GM23338 (cell line): ENCODE measurements at regions not wholly inside any gene's neighbourhood (a gene's known extent, or its start where the extent isn't known, plus 50 kb on each side); places are given as distances from the start of the nearest gene placed in this dataset.

Experiments used
- ATAC-seq: fragments of 200-7000 bp; cut with Tn5 transposase; 3 replicates; pipeline ENCODE4 v1.9.1; 2020
- DNase-seq: peaks from one replicate; pipeline ENCODE4 v3.0.0-alpha.2; 2015; ENCODE audit warnings: low spot score
- H2AFZ ChIP-seq: fragments of 200-600 bp; sonication (generic); 2 replicates; pipeline ENCODE4 v1.8.0; 2016; ENCODE audit warnings: antibody characterized with exemption, mild to moderate bottlenecking, moderate library complexity
- H3F3A ChIP-seq: fragments of 200-600 bp; sonication (generic); replicated peaks from 2 replicates; pipeline ENCODE4 v1.8.0; 2017; ENCODE audit warnings: antibody characterized with exemption, mixed run types, low read depth
- H3K27ac ChIP-seq: fragments of 200-600 bp; sonication (generic); 2 replicates; pipeline ENCODE4 v1.6.1; 2016; ENCODE audit warnings: low read depth
- H3K27me3 ChIP-seq: fragments of 200-600 bp; sonication (generic); 2 replicates; pipeline ENCODE4 v1.8.0; 2016; ENCODE audit warnings: mild to moderate bottlenecking, mixed run types, moderate library complexity; ENCODE audit not compliant: insufficient read depth
- H3K36me3 ChIP-seq: fragments of 200-600 bp; sonication (generic); 2 replicates; pipeline ENCODE4 v1.8.0; 2016; ENCODE audit warnings: mild to moderate bottlenecking; ENCODE audit not compliant: insufficient read depth
- H3K4me1 ChIP-seq: fragments of 200-600 bp; sonication (generic); 2 replicates; pipeline ENCODE4 v1.8.0; 2016; ENCODE audit warnings: mild to moderate bottlenecking, moderate library complexity; ENCODE audit not compliant: insufficient read depth
- H3K4me2 ChIP-seq: fragments of 200-600 bp; sonication (generic); 2 replicates; pipeline ENCODE4 v1.7.1; 2017; ENCODE audit warnings: mixed run types
- H3K4me3 ChIP-seq: fragments of 200-600 bp; sonication (generic); 2 replicates; pipeline ENCODE4 v1.6.1; 2016; ENCODE audit warnings: mixed run types
- H3K79me2 ChIP-seq: fragments of 200-600 bp; sonication (generic); replicated peaks from 2 replicates; pipeline ENCODE4 v1.8.0; 2017; ENCODE audit warnings: mild to moderate bottlenecking; ENCODE audit not compliant: insufficient read depth
- H3K9me2 ChIP-seq: fragments of 200-600 bp; sonication (generic); 2 replicates; pipeline ENCODE4 v1.8.0; 2017; ENCODE audit not compliant: insufficient read depth
- H4K20me1 ChIP-seq: fragments of 200-600 bp; sonication (generic); replicated peaks from 2 replicates; pipeline ENCODE4 v1.8.0; 2017; ENCODE audit warnings: mild to moderate bottlenecking; ENCODE audit not compliant: insufficient read depth
- H3K27ac Mint-ChIP-seq: 2 replicates; pipeline ENCODE4 v1.8.0; 2020; ENCODE audit warnings: inconsistent platforms, mild to moderate bottlenecking, moderate library complexity, mixed read lengths
- H3K27me3 Mint-ChIP-seq: 3 replicates; pipeline ENCODE4 v1.8.0; 2022; ENCODE audit warnings: low read depth, mild to moderate bottlenecking, moderate library complexity, mixed read lengths, inconsistent platforms; ENCODE audit not compliant: insufficient read depth, poor library complexity
- H3K36me3 Mint-ChIP-seq: 3 replicates; pipeline ENCODE4 v1.8.0; 2021; ENCODE audit warnings: low read depth, mild to moderate bottlenecking, inconsistent platforms, moderate library complexity, mixed read lengths
- H3K4me1 Mint-ChIP-seq: 3 replicates; pipeline ENCODE4 v1.8.0; 2020; ENCODE audit warnings: mild to moderate bottlenecking, inconsistent platforms, mixed read lengths
- H3K4me3 Mint-ChIP-seq: 3 replicates; pipeline ENCODE4 v1.8.0; 2021; ENCODE audit warnings: moderate library complexity, mild to moderate bottlenecking, inconsistent platforms, mixed read lengths
- H3K9me3 Mint-ChIP-seq: 3 replicates; pipeline ENCODE4 v1.8.0; 2020; ENCODE audit warnings: moderate library complexity, mild to moderate bottlenecking, inconsistent platforms, mixed read lengths
- CREB1 ChIP-seq: fragments of 250-450 bp; sonication (Bioruptor Pico); IDR thresholded peaks from 2 replicates; pipeline ENCODE4 v1.5.0; 2020; ENCODE audit warnings: low read depth, mild to moderate bottlenecking, moderate library complexity
- CTCF ChIP-seq, 2 experiments: fragments of 200-600 bp in 1 of 2; sonication (generic) in 1 of 2; conservative IDR thresholded peaks; 2 replicates each; pipeline versions ENCODE4 v1.5.1 to v1.6.1; 2016 to 2017; ENCODE audit warnings: antibody characterized with exemption in 2 of 2, low read depth in 2 of 2, mild to moderate bottlenecking in 2 of 2, moderate library complexity in 1 of 2
- EZH2 ChIP-seq: fragments of 200-600 bp; sonication (generic); IDR thresholded peaks from one replicate; pipeline ENCODE4 v1.8.0; 2017; ENCODE audit warnings: antibody characterized with exemption, mild to moderate bottlenecking, low read depth; ENCODE audit not compliant: unreplicated experiment
- EZH2phosphoT487 ChIP-seq: fragments of 200-600 bp; sonication (generic); IDR thresholded peaks from one replicate; pipeline ENCODE4 v1.8.1; 2018; ENCODE audit warnings: antibody characterized with exemption; ENCODE audit not compliant: unreplicated experiment
- JUNB ChIP-seq: IDR thresholded peaks from one replicate; pipeline ENCODE4 v1.6.1; 2016; ENCODE audit warnings: antibody characterized with exemption; ENCODE audit not compliant: unreplicated experiment
- NANOG ChIP-seq: IDR thresholded peaks from 2 replicates; pipeline ENCODE4 v1.6.1; 2016; ENCODE audit warnings: antibody characterized with exemption, borderline replicate concordance
- POLR2AphosphoS5 ChIP-seq: IDR thresholded peaks from 2 replicates; pipeline ENCODE4 v1.6.1; 2016; ENCODE audit warnings: antibody characterized with exemption, low read depth
- ZNF114 ChIP-seq: fragments of 250-450 bp; sonication (Bioruptor Pico); IDR thresholded peaks from 2 replicates; pipeline ENCODE4 v1.5.0; 2020; ENCODE audit warnings: mild to moderate bottlenecking, moderate library complexity
- ZNF462 ChIP-seq: fragments of 250-450 bp; sonication (Bioruptor Pico); IDR thresholded peaks from 2 replicates; pipeline ENCODE4 v1.5.0; 2020; ENCODE audit warnings: mild to moderate bottlenecking, moderate library complexity

- no peaks in the 10 kb centered on the region for H3K27me3 ChIP-seq
- no peak for ATAC-seq
- no peak overlapping the region for H3K4me3 ChIP-seq
These were observed 510.1 kb downstream of the TMTC2 start for GRCh38 chr12:83196694-83197350.

GRCh38 chr12:83190631-83191390, 504.1 kb downstream of the TMTC2 start:
- Mint-ChIP-seq H3K9me3 (peaks cover 3% of the 10 kb centered on the region; the same call in 2 of the 3 replicates), H3K4me1 (peaks cover 4% of the 10 kb centered on the region), H3K36me3 (0 out of 3 replicates have a peak, but pooled peaks cover 4% of the 10 kb centered on the region), H3K27ac (no peak overlapping the region), H3K27me3 (no peaks in the 10 kb centered on the region), H3K4me3 (no peak overlapping the region)
- Histone ChIP-seq H2AFZ (0 out of 2 replicates have a peak overlapping the region, but pooled peaks have one; percentile 43), H3K79me2 (no peaks in the 10 kb centered on the region), H3K27ac (no peak overlapping the region), H3K4me1 (no peaks in the 10 kb centered on the region), H3F3A (no peaks in the 10 kb centered on the region), H3K4me2 (no peak overlapping the region), H3K36me3 (no peaks in the 10 kb centered on the region), H4K20me1 (no peaks in the 10 kb centered on the region), H3K27me3 (no peaks in the 10 kb centered on the region), H3K9me2 (no peaks in the 10 kb centered on the region), H3K4me3 (no peak overlapping the region)
- ATAC-seq (no peak), DNase-seq (no peak)
- no peak for TF ChIP-seq NANOG
- TF ChIP-seq ZNF462 (CRISPR knock-in tag) = no peak
- TF ChIP-seq ZNF114 (CRISPR knock-in tag) = no peak
- TF ChIP-seq EZH2 = no peak
- TF ChIP-seq JUNB = no peak
- TF ChIP-seq CREB1 (CRISPR knock-in tag) = no peak

More at GRCh38 chr12:83196694-83197350, 510.1 kb downstream of the TMTC2 start:
- Histone ChIP-seq H3K4me2 (peak overlapping the region; percentile 31), H3K9me2 (peaks cover 6% of the 10 kb centered on the region; the same call in 1 of the 2 replicates), H3K79me2 (no peaks in the 10 kb centered on the region), H3K36me3 (no peaks in the 10 kb centered on the region), H3K27ac (peak overlapping the region; percentile 87), H4K20me1 (no peaks in the 10 kb centered on the region), H3F3A (no peaks in the 10 kb centered on the region), H2AFZ (no peak overlapping the region), H3K4me1 (peaks cover 29% of the 10 kb centered on the region; the same call in 1 of the 2 replicates)
- H3K36me3 Mint-ChIP-seq = peaks cover 22% of the 10 kb centered on the region; the same call in 2 of the 3 replicates
- DNase-seq = no peak
- H3K4me1 Mint-ChIP-seq = peaks cover 42% of the 10 kb centered on the region
- peak overlapping the region; percentile 89 for H3K27ac Mint-ChIP-seq
- TF ChIP-seq ZNF114 (CRISPR knock-in tag) (no peak), EZH2phosphoT487 (no peak), EZH2 (no peak), POLR2AphosphoS5 (no peak), CTCF (conservative IDR thresholded peaks at IDR 0.05; ENCODE audit: low read depth in 2 of 2) (no peak)
- peaks cover 15% of the 10 kb centered on the region for H3K9me3 Mint-ChIP-seq
- peak overlapping the region; percentile 23; the same call in 2 of the 3 replicates for H3K4me3 Mint-ChIP-seq
- H3K27me3 Mint-ChIP-seq = peaks cover 2% of the 10 kb centered on the region
